22Rv1 (cell line): ENCODE measurements at regions not wholly inside any gene's neighbourhood (a gene's known extent, or its start where the extent isn't known, plus 50 kb on each side); places are given as distances from the start of the nearest gene placed in this dataset.

Experiments
- ZFX ChIP-seq: fragments of 450-650 bp; IDR thresholded peaks from 2 replicates; pipeline ENCODE4 v1.6.1; 2017; ENCODE audit warnings: antibody characterized with exemption, borderline replicate concordance
- TF ChIP-seq, protein P1 (sequence below): fragments of 450-650 bp; IDR thresholded peaks from 2 replicates; pipeline ENCODE4 v1.5.1; 2017; ENCODE audit warnings: mild to moderate bottlenecking

DNA sequence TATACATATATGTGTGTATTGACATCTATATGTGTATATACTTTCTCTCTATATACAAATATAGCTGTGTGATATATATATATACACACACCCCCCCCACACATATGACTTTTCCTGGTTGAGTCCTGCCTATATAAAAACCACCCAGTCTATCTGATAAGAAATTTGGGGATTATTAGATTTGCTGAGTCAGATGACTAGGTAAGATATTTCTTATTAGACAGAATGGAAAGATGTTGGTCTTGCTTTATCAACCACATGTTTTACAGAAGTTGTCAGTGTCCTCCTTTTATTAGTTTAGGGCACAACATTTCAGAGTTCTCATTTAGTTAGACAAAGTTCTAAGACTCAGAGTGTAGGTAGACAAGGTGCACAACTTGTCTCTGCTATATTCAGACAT, 953.3 kb downstream of the METTL15 start:
- TF ChIP-seq, protein P1, sequence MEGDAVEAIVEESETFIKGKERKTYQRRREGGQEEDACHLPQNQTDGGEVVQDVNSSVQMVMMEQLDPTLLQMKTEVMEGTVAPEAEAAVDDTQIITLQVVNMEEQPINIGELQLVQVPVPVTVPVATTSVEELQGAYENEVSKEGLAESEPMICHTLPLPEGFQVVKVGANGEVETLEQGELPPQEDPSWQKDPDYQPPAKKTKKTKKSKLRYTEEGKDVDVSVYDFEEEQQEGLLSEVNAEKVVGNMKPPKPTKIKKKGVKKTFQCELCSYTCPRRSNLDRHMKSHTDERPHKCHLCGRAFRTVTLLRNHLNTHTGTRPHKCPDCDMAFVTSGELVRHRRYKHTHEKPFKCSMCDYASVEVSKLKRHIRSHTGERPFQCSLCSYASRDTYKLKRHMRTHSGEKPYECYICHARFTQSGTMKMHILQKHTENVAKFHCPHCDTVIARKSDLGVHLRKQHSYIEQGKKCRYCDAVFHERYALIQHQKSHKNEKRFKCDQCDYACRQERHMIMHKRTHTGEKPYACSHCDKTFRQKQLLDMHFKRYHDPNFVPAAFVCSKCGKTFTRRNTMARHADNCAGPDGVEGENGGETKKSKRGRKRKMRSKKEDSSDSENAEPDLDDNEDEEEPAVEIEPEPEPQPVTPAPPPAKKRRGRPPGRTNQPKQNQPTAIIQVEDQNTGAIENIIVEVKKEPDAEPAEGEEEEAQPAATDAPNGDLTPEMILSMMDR, result no peak
- TF ChIP-seq ZFX, result no peak
